NCI-H2196 (cell line): ENCODE measurements at regions not wholly inside any gene's neighbourhood (a gene's known extent, or its start where the extent isn't known, plus 50 kb on each side); places are given as distances from the start of the nearest gene placed in this dataset.
"Not testable (repeated sequence)": the region's sequence is repeated elsewhere in the genome, so short reads cannot be mapped to it uniquely, and the experiment has no call there.

Source experiments
- DNase-seq: peaks from one replicate; lab custom pipeline; 2025; ENCODE audit not compliant: unreplicated experiment; lab: John Stamatoyannopoulos, UW

DNA sequence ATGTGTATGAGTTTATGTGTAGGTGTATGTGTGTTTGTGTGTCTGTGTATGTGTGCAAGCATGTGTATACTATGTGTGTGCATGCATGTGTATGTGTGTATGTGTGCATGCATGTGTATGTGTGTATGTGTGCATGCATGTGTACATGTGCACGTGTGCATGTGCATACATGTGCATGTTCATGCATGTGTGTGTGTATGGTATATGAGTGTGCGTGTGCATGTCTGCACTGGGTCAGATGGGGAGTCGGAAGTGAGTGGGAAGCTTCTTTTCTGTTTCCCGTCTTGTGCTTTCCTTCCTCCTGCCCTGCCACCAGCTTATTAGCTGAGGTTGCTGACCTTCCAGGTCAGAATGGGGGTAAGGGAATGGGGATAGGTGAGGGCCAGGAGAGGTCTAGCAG lies 174.7 kb downstream of the MAP2K4 start:
- no peak for DNase-seq

DNA sequence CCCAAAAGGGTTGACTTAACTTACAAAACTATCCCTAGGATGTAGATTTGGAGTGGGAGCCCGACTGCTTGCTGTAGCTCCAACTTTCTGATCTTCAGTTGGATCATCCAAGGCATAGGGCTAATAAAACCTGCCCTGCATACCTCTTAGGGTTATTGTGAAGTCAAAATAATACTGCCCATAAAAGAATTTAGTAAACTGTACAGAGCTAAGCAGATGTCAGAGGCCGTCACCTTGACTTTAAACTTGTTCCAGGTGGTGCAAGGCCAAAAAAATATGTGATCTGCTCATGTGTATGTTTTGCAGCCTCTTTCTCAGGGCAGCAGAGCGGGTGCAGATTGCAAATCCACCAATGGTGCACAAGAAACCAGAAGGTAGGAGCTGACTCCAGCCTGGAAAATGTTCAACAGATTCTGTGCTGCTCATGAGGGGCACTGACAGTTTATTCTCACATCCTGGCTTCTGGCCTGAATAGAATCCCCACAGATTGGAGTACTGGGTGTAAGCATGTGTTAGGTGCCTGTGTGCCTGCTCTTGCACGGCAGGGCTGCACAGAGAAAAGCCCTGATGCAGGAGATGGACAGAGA lies 180.7 kb downstream of the MAP2K4 start:
- no peak for DNase-seq

DNA sequence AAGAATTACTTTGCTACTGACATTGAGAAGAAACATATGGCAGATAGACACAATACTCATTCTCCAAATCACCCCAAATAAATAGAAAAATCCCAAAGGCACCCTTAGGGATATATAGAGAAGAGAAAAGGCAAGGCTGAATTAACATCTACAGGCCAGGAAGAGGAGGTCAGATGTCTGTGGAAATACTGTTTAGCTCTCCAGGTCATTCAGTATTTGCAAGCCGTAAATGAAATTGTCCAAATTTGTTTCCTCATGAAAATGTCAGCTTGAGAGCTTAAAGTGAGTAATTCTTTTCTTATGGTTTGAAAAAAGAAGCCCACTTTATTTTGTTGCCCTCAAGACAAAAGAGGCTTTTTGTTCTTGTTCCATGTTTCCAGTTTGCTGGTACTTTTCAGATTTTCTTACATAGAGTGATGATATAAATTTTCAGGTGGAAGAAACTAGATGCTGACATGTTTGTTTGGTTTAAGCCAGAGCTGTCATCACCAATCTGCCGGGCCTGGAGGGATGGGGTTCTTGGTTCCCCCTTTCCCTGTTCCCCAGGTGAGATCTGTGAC lies 189.0 kb downstream of the MAP2K4 start:
- DNase-seq = no peak

DNA sequence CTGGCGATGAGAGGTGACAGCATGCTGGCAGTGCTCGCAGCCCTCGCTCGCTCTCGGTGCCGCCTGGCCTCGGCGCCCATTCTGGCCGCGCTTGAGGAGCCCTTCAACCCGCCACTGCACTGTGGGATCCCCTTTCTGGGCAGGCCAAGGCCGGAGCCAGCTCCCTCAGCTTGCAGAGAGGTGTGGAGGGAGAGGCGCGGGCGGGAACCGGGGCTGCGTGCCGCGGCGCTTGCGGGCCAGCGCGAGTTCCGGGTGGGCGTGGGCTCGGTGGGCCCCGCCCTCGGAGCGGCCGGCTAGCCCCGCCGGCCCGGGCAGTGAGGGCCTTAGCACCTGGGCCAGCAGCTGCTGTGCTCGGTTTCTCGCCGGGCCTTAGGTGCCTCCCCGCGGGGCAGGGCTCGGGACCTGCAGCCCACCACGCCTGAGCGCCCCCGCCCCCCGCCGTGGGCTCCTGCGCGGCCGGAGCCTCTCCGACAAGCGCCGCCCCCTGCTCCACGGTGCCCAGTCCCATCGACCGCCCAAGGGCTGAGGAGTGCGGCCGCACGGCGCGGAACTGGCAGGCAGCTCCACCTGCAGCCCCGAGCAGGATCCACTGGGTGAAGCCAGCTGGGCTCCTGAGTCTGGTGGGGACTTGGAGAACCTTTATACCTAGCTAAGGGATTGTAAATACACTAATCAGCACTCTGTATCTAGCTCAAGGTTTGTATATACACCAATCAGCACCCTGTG lies 200.2 kb downstream of the MAP2K4 start:
- not testable (repeated sequence) for DNase-seq

DNA sequence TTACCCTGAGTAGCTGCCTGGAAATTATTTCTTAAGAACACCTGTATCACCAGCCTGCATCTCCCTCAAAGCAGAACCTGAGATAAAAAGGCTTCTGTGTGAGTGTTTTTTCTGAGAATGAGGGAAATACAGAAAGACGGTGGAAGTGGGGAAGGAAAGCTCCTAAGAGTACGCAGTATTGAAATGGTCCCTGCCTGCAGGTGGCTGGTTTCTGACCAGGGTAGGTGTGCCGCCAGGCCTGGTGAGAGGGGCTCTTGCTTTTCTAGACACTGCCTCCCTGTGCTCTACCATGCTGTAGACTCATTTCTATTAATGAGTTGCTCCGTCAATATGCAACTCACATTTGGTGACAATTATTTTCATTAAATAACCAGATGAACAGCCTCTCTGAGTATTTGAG lies 201.7 kb downstream of the MAP2K4 start:
- DNase-seq = no peak

DNA sequence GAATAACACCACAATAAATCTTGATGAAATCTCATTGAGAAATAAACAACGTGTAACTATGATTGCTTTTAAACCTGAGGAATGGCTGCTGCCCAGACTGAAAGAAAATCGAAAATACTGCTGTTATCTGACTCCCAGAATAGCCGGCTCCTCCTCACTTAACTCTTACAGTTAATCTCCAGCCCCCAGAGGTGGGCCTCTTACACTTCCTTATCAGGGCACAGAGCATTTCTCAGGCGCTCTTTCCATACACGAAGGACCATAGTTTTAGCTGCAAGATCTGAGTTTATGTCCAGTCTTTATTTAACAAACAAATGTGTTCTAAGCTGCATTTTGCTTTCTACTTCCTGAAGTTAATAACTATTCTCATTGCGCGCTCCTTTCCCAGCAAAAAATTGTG lies 206.9 kb downstream of the MAP2K4 start:
- no peak for DNase-seq

DNA sequence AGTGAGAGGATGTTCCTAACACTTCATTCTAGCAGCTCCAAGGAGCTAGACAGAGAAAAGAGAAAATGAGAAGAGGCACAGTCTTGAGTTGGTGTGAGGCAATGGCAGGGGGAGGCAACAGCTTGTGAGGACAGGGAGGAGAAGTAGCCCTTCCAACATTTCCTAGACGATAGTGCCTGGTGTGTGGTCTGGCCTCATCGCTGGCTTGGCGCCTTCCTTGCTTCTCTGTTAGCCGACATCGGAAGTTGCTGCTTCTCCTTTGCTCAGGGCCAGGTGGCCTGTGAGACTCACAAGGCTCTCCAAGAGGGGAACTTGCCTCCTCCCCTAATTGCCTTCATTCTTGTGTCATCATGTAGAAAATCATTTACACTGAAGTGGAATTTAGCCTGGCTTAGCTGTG lies 208.7 kb downstream of the MAP2K4 start:
- DNase-seq = no peak

DNA sequence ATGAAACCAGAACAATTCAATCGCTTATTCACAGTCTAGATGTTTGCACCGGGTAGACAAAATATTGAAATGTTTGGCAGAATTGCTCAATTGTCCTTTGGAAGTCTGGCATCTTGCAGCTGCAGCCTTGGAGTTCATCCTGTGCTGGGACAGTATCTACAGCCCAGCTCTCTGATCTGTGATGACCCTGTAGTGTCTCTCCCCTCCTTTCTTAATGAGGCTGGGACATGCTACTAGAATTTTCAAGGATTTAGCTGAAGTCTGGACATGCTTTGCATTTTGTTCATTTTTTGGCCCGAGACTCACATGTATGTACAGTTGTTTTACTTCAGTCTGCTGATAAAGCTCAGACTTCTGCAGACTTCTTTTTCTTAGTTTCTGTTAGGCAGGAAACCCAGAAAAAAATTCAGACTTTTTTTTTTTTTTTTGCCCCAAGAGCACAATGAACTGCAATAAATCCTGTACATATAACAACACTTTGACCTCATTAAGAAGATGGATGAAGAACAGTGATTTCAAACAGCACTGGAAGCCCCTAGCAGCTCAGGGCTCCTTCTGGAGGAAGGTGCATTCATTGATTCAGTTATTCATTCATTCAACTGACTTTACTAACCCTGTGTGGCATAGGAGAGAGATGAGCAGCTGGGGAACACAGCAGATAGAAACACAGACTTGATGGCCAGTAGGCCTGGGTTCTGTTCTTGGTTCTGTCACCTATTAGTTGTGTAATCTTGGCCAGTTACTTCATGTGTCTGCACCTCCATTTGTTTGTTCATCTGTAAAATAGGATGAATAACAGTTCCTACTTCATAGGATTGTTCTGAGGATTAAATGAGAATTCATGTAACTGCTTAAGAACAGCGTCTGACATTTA lies 210.0 kb downstream of the MAP2K4 start:
- DNase-seq = no peak

DNA sequence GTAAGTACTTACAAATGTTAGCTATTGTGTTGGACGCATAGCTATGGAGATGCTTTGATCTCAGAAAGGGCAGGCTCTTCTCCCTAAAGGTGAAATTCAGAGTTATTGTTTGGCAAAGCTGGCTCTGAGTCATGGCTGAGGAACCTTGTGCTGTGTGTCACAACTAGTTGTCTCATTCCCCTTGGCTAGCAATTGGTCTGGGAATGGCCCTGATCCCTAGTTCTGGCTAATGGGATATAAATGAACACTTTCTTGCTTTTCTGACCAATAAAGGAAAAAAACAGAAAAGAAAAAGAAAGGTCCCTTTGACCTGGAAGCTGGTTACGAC lies 210.6 kb downstream of the MAP2K4 start:
- DNase-seq = no peak

DNA sequence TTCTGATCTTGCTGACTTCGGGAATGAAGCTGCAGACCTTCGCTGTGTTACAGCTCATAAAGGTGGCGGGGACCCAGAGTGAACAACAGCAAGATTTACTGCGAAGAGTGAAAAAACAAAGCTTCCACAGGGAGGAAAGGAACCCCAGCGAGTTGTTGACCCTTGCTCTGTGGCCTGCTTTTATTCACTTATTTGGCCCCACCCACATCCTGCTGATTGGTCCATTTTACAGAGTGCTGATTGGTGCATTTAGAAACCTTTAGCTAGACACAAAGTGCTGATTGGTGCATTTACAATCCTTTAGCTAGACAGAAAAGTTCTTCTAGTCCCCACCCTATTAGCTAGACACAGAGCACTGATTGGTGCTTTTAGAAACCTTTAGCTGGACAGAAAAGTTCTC lies 218.3 kb downstream of the MAP2K4 start:
- DNase-seq = not testable (repeated sequence)

DNA sequence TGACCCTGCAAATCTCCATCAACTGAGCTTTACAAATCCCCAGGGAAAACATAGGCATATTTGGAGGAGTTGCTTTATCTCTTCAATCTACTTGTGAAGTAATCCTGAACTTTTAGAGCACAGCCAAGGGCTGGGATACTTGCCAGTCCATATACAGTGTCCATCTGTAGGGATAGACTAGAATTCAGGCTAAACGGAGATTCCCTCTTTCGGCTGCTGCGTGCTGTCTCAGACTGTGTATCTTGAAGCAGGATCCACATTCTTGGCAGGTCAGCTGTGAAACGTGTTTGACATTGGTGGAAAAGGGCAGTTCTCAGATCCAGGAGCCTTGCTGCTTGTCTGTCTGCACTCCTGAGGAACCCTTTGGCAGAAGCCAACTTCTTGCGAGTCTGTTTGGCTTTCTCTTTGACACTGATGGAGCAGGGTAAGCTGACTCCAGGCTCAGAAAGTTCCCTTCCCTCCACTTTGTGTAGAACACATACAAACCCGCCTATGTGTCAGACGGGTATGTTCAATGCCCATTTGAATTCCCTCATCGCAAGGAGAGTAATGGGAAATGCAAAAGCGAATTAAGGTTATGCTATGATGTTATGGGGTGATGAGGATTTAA lies 221.8 kb downstream of the MAP2K4 start:
- DNase-seq = no peak

DNA sequence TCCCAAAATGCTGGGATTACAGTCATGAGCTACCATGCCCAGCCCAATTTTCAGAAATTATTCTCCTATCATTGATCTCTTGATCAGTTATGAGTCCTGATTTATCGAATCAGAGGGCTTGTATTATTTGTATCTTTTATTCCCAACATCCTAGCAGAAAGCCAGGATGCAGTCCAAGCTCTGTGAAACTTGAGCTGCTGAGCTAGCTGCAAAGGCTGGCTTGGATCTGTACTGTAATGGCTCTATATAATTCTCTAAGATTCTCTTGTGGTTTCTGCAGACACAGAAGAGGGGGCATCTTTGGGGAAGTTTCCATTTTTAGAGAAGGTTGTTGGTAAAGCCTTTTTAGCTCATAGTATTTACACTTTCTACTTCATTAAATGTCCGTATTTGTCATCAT lies 227.1 kb downstream of the MAP2K4 start:
- DNase-seq = no peak

DNA sequence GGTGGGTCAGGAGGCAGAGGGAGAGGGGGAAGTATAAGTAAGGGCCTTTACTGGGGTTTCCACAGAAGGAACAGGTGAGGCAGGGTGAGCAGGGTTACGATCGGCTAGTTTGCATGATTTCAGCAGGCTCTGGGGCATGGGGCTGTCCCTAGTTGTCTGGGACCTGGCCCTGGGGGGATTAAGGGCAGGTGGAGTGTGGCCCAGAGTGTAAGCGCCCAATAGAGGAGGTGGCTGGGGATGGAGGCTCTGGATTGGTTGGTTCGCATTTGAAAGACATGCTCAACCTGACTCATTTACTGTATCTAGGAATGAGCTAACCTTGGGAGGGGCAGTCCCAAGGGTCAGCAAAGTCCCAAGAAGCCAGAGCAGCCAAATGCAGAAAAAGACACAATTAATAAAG lies 230.3 kb downstream of the MAP2K4 start:
- DNase-seq = no peak

DNA sequence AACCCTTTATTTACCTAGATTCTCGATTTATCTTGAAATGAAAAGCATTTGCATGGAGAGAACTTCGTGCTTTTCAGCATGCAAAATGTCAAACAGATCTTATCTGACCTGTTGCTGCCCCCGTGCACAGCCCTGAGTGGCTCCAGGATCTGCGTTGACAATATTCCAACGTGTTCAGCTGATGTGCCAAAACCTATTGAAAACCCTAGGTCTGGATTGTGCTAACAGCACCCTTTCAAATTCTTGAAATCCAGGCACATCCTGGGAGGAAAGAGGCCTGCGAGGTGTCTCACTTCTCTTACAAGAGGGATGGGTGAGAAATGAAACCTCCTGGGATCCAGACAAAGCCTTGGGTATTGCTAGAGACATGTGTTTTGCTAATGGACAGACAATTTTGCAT lies 231.8 kb downstream of the MAP2K4 start:
- DNase-seq = no peak

DNA sequence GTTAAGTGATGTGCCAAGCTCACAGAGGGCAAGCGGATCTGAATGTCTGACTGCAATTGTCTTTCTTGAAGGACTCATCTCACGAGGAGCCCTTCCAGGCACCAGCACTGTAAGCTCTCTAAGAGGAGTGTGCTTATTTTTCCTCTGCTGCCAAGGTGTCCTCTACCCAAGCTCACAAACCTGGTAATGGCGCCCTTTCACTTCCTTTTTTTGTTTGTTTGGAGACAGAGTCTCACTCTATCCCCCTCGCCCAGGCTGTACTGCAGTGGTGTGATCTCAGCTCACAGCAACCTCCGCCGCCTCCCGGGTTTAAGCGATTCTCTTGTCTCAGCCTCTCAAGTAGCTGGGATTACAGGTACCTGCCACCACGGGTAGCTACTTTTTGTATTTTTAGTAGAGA lies 233.8 kb downstream of the MAP2K4 start:
- no peak for DNase-seq

DNA sequence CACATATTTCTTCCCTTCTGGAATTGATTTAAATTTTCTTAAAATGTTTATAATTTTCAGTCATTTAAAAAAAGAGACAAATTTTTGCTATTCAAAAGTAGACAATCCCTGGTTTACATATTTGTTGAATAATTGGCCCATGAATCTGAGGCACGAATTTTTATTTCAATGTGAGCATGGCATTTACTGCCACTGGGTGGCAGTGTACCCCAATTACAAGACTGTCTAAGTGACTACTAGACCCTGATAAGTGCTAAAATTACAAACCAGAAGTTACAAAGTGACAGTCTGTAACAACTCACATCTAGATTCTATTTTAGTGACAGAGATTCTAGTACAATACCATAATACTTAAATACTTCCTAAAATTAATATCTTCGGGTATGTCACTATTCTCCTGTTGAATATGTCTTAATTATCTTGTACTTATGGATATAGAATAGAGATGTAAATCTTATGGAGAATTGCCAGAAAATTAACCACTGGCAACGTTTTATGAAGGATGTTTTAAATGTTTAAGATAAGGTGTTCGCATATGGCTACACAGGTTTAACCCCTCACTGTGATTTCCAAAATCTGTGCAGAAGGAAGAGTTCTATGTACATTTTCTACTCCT lies 235.8 kb downstream of the MAP2K4 start:
- peak; percentile 5 for DNase-seq

DNA sequence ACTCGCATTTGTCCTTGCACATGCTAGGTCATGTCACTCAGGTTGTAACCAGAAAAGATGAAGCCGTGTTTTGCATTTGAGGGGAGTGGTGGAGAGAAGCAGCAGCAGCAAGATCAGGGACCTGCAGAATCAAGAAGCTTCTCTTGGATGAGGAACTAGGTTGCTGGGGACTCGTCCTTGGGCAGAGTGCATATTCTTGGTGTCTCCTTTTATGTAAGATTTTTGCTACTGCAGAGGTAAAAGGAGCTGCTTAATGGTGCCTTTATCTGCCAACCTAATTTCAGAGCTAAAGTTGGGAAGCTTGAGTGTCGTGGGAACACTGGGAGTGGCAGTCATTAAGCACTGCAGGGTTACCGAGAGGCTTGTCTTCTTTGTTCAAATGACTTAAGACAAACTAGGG lies 236.5 kb downstream of the MAP2K4 start:
- DNase-seq = no peak

DNA sequence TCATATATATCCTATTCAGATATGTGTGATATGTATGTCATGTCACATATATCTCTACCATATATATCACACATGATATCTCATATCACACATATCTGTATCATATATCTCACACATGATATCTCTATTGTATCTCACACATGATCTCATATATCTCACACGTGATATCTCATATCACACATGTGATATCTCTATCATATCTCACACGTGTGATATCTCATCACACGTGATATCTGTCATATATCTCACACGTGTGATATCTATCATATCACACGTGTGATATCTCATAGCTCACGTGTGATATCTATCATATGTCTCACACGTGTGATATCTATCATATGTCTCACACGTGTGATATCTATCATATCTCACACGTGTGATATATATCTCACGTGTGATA lies 240.7 kb downstream of the MAP2K4 start:
- no peak for DNase-seq

DNA sequence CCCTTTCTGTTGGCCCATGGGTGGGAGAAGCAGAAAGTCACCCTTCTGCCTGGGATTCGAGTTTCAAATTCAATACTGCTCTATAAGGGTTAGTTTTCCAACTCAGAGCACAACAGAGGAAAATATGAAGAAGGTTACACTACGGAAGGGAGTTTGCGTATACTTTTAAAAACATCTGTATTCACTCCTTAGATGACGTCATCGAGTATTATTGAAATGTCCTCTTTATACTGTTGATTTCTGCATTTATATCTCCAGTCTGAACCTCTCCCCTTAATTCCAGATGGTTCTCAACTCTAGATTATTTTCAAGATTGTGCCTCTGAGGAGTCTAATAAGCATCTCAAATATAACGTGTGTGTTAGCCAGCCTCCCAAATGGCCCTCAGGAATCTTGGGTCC lies 249.1 kb downstream of the MAP2K4 start:
- no peak for DNase-seq

DNA sequence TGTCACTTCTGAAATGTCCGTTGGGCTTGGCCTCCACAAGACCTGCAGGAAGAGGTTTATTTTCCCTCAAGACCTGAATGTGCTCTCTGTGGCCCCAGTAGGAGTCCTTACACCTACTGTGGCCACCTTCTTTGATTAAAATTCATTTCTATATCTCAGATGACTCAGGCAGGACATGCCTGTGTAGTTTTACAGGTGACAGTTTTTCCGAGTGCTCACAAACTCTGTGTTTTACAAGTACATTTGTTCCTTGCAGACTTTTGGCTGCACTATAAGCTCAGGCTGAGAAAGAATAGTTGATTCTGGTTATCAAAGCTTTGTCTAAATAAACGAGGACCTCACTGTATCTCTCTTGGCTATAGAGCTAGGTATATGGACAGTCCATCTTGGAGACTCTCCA lies 257.1 kb downstream of the MAP2K4 start:
- no peak for DNase-seq

DNA sequence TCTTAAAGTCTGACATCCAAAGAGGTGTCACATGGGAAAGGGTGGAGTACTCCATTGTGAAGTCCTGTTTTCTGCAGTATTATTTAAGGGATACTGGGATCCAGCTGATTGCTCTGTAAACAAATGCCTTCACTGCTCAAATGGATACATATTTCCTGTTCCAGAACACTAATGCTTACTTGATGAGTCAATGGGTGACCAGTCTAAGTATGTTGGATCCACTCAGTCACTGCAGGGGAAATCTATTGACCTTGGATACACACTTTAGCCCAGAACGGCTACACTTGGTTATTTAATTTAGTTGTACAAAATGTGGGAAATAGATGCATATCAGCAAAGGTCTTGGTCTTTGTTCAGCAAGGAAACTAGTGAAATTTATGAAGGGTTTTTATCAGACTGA lies 261.4 kb downstream of the MAP2K4 start:
- no peak for DNase-seq
